Panc1 (cell line): ENCODE measurements at regions not wholly inside any gene's neighbourhood (a gene's known extent, or its start where the extent isn't known, plus 50 kb on each side); places are given as distances from the start of the nearest gene placed in this dataset.

Experiments
- ATAC-seq: fragments of 200-7000 bp; cut with Tn5 transposase; 2 replicates; pipeline ENCODE4 v1.9.1; 2020; ENCODE audit warnings: mild to moderate bottlenecking, moderate library complexity
- BruUV-seq: library from RNA; stranded (reverse); fragments of 400-500 nt; replicated peaks from 2 replicates; lab custom pipeline; 2021; lab: Mats Ljungman, UMichigan
- CTCF ChIA-PET: fragments of 300-600 bp; sonication (Branson Sonifier 250); formaldehyde crosslinking; loops from one replicate; lab custom pipeline; 2022; ENCODE audit warnings: antibody characterized with exemption; lab: Charles Lee
- POLR2A ChIA-PET: fragments of 300-600 bp; sonication (Branson Sonifier 250); formaldehyde crosslinking; loops from one replicate; lab custom pipeline; 2022; ENCODE audit warnings: antibody characterized with exemption; lab: Charles Lee
- DNase-seq: peaks from one replicate; pipeline ENCODE4 v3.0.0-alpha.2; 2010; ENCODE audit warnings: low read depth, low spot score
- H3K27ac ChIP-seq: 2 replicates; pipeline ENCODE4 v1.5.1; 2011; ENCODE audit warnings: mild to moderate bottlenecking, low read length, inconsistent platforms
- H3K27me3 ChIP-seq: fragments of 200-500 bp; sonication (Bioruptor generic); 2 replicates; pipeline ENCODE4 v1.6.0; 2014; ENCODE audit warnings: low read length, inconsistent platforms; ENCODE audit not compliant: control insufficient read depth, insufficient read depth
- H3K36me3 ChIP-seq: fragments of 200-500 bp; sonication (Bioruptor generic); 2 replicates; pipeline ENCODE4 v1.5.1; 2014; ENCODE audit warnings: inconsistent platforms, mild to moderate bottlenecking, low read length, moderate library complexity; ENCODE audit not compliant: control insufficient read depth, insufficient read depth
- H3K4me1 ChIP-seq: 2 replicates; pipeline ENCODE4 v1.5.1; 2011; ENCODE audit warnings: inconsistent platforms, mild to moderate bottlenecking, low read length, moderate library complexity; ENCODE audit not compliant: control insufficient read depth, insufficient read depth
- H3K4me3 ChIP-seq, 2 experiments: 2 replicates each; pipeline ENCODE4 v1.5.1; 2011 to 2012; ENCODE audit warnings: low read depth in 2 of 2, low read length in 2 of 2, mild to moderate bottlenecking in 2 of 2, inconsistent platforms in 1 of 2, moderate library complexity in 1 of 2
- H3K9me3 ChIP-seq: fragments of 200-500 bp; sonication (Bioruptor generic); 2 replicates; pipeline ENCODE4 v1.5.1; 2014; ENCODE audit warnings: low read depth, mild to moderate bottlenecking, inconsistent platforms, low read length, moderate library complexity; ENCODE audit not compliant: control insufficient read depth, insufficient read depth
- CTCF ChIP-seq: fragments of 450-650 bp; IDR thresholded peaks from 2 replicates; pipeline ENCODE4 v1.5.1; 2017; ENCODE audit warnings: mild to moderate bottlenecking
- POLR2AphosphoS5 ChIP-seq: IDR thresholded peaks from 2 replicates; pipeline ENCODE4 v1.6.1; 2012; ENCODE audit warnings: mild to moderate bottlenecking, low read depth, low read length, moderate library complexity
- REST ChIP-seq, 2 experiments: IDR thresholded peaks; 2 replicates each; pipeline ENCODE4 v1.6.1; 2011 to 2012; ENCODE audit warnings: low read depth in 2 of 2, control low read depth in 1 of 2, low read length in 1 of 2, mild to moderate bottlenecking in 1 of 2, moderate library complexity in 1 of 2; ENCODE audit not compliant: insufficient read depth in 1 of 2
- SIN3A ChIP-seq: IDR thresholded peaks from 2 replicates; pipeline ENCODE4 v1.6.1; 2012; ENCODE audit warnings: low read depth, mild to moderate bottlenecking, low read length, moderate library complexity, borderline replicate concordance; ENCODE audit not compliant: insufficient read depth
- TCF7L2 ChIP-seq: IDR thresholded peaks from 2 replicates; pipeline ENCODE4 v1.6.1; 2011; ENCODE audit warnings: mild to moderate bottlenecking, low read depth, low read length, inconsistent platforms
- in situ Hi-C: cut with HindIII; loops from 2 replicates; pipeline ENCODE4 v1.10.0; 2016; ENCODE audit warnings: low sequenced_read_pairs, low pct_unique_long_range_greater_than_20kb
- intact Hi-C: fragments of 100-400 bp; cut with micrococcal nuclease; formaldehyde crosslinking; loops from one replicate; pipeline ENCODE4 v1.10.0; 2022; ENCODE audit not compliant: unreplicated experiment

GRCh38 chr10:76631884-76632766 is 1005.5 kb downstream of the KCNMA1 start:
- Histone ChIP-seq H3K36me3 (no peaks in the 10 kb centered on the region), H3K4me3 (no peak overlapping the region), H3K27me3 (peaks cover 13% of the 10 kb centered on the region), H3K27ac (no peak overlapping the region), H3K9me3 (no peaks in the 10 kb centered on the region), H3K4me1 (no peaks in the 10 kb centered on the region)
- no TSS peak for BruUV-seq
- ATAC-seq (no peak), DNase-seq (no peak)
- TF ChIP-seq TCF7L2 (no peak), SIN3A (no peak), POLR2AphosphoS5 (no peak), CTCF (no peak), REST (IDR thresholded peaks at IDR 0.05; ENCODE audit: insufficient read depth in 1 of 2, low read depth in 2 of 2, low read length in 1 of 2) (no peak)
- ChIA-PET CTCF (no interaction called here), POLR2A (no interaction called here)
- intact Hi-C loops (no loop called here), in situ Hi-C loops (no loop called here)

- POLR2A ChIA-PET, result no interaction called here
- in situ Hi-C loops (no loop called here), intact Hi-C loops (no loop called here)
- TF ChIP-seq POLR2AphosphoS5, result no peak
- TF ChIP-seq REST (IDR thresholded peaks at IDR 0.05; ENCODE audit: insufficient read depth in 1 of 2, low read depth in 2 of 2, low read length in 1 of 2), result no peak
- TF ChIP-seq TCF7L2, result no peak
- no peak for TF ChIP-seq SIN3A
- TF ChIP-seq CTCF, result no peak
- Histone ChIP-seq H3K9me3 (no peaks in the 10 kb centered on the region), H3K27ac (no peak overlapping the region), H3K36me3 (no peaks in the 10 kb centered on the region), H3K4me1 (no peaks in the 10 kb centered on the region), H3K27me3 (peaks cover 13% of the 10 kb centered on the region), H3K4me3 (no peak overlapping the region)
- no peak for DNase-seq
- no peak for ATAC-seq
- no TSS peak for BruUV-seq
- CTCF ChIA-PET, result no interaction called here
These were observed 1006.5 kb downstream of the KCNMA1 start for GRCh38 chr10:76631036-76631670.
